ENCODE measurements at regions not wholly inside any gene's neighbourhood (a gene's known extent, or its start where the extent isn't known, plus 50 kb on each side); places are given as distances from the start of the nearest gene placed in this dataset.

GRCh38 chr11:134737563-134738510, 325.8 kb upstream of the B3GAT1 start:
- Histone ChIP-seq H3K4me2 (ENCODE audit: low read depth, low read length, poor library complexity, severe bottlenecking) (no peak overlapping the region), H3K9me3 (ENCODE audit: low read length) (no peaks in the 10 kb centered on the region), H3K4me3 (ENCODE audit: low read length) (no peak overlapping the region), H3K27ac (ENCODE audit: low read length) (no peak overlapping the region), H3K36me3 (ENCODE audit: insufficient read depth, low read length) (no peaks in the 10 kb centered on the region), H3K9me2 (replicated peaks; ENCODE audit: insufficient read depth, low read length) (no peaks in the 10 kb centered on the region), H2AFZ (ENCODE audit: low read length) (no peak overlapping the region), H3K9ac (ENCODE audit: low read length) (no peak overlapping the region), H3K27me3 (ENCODE audit: low read length) (no peaks in the 10 kb centered on the region), H3K4me1 (ENCODE audit: low read length) (peaks cover 4% of the 10 kb centered on the region; the same call in 1 of the 2 replicates), H4K20me1 (ENCODE audit: insufficient read depth, low read depth, low read length) (no peaks in the 10 kb centered on the region), H3K79me2 (ENCODE audit: low read length) (no peaks in the 10 kb centered on the region)
- DNase-seq = no peak

GRCh38 chr11:134736251-134736947, 324.4 kb upstream of the B3GAT1 start:
- no peak overlapping the region for H3K9ac ChIP-seq (ENCODE audit: low read length)
- H3K27ac ChIP-seq (ENCODE audit: low read length) = no peak overlapping the region
- no peak for DNase-seq
- H2AFZ ChIP-seq (ENCODE audit: low read length) = no peak overlapping the region
- no peaks in the 10 kb centered on the region for H4K20me1 ChIP-seq (ENCODE audit: insufficient read depth, low read depth, low read length)
- H3K9me2 ChIP-seq (replicated peaks; ENCODE audit: insufficient read depth, low read length) = no peaks in the 10 kb centered on the region
- no peaks in the 10 kb centered on the region for H3K27me3 ChIP-seq (ENCODE audit: low read length)
- H3K4me3 ChIP-seq (ENCODE audit: low read length) = no peak overlapping the region
- no peaks in the 10 kb centered on the region for H3K9me3 ChIP-seq (ENCODE audit: low read length)
- peaks cover 4% of the 10 kb centered on the region; the same call in 1 of the 2 replicates for H3K4me1 ChIP-seq (ENCODE audit: low read length)
- H3K4me2 ChIP-seq (ENCODE audit: low read depth, low read length, poor library complexity, severe bottlenecking) = no peak overlapping the region
- H3K79me2 ChIP-seq (ENCODE audit: low read length) = no peaks in the 10 kb centered on the region
- no peaks in the 10 kb centered on the region for H3K36me3 ChIP-seq (ENCODE audit: insufficient read depth, low read length)

- Histone ChIP-seq H3K9ac (ENCODE audit: low read length) (no peak overlapping the region), H3K9me2 (replicated peaks; ENCODE audit: insufficient read depth, low read length) (no peaks in the 10 kb centered on the region), H3K36me3 (ENCODE audit: insufficient read depth, low read length) (no peaks in the 10 kb centered on the region), H3K79me2 (ENCODE audit: low read length) (no peaks in the 10 kb centered on the region), H3K4me2 (ENCODE audit: low read depth, low read length, poor library complexity, severe bottlenecking) (no peak overlapping the region), H3K9me3 (ENCODE audit: low read length) (no peaks in the 10 kb centered on the region), H3K27me3 (ENCODE audit: low read length) (no peaks in the 10 kb centered on the region), H2AFZ (ENCODE audit: low read length) (no peak overlapping the region), H4K20me1 (ENCODE audit: insufficient read depth, low read depth, low read length) (no peaks in the 10 kb centered on the region), H3K27ac (ENCODE audit: low read length) (no peak overlapping the region), H3K4me3 (ENCODE audit: low read length) (no peak overlapping the region), H3K4me1 (ENCODE audit: low read length) (no peaks in the 10 kb centered on the region)
- no peak for DNase-seq
Observed at GRCh38 chr11:134734894-134735293, 322.9 kb upstream of the B3GAT1 start.

DNA sequence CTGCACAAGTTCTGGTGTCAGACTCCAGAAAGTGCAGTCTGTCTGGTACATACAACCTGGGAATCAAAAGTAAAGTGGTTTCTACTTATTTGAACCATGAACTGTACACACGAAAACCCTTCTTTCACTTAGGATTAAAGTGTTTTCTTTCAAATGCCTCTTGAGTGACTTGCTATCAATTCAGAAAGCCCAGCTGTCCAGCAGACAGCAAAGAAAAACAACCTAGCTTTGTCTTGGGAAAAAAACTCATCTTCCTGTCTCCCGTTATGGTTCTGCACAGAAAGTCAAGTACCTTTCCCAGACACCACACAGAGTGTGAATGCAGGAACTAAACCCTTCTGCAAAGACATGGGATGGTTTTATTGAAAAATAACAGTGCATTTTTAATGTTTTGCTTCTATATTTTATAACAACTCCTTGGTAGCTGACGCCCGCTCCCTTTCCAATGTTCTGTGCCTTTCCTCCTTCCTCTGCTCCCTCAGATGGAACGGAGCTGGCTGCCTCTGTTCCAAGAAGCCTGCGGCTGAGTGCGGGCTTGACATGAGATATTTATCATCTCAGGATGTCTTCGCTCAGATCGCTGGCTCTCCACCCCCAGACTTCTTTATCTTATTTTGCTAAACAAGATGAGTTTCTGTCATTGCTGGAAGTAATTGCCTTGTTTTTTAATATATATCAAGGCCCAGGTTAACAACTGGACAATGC, 322.3 kb upstream of the B3GAT1 start:
- DNase-seq = no peak
- Histone ChIP-seq H4K20me1 (ENCODE audit: insufficient read depth, low read depth, low read length) (no peaks in the 10 kb centered on the region), H3K36me3 (ENCODE audit: insufficient read depth, low read length) (no peaks in the 10 kb centered on the region), H3K9ac (ENCODE audit: low read length) (no peak overlapping the region), H3K4me2 (ENCODE audit: low read depth, low read length, poor library complexity, severe bottlenecking) (no peak overlapping the region), H3K9me2 (replicated peaks; ENCODE audit: insufficient read depth, low read length) (no peaks in the 10 kb centered on the region), H3K79me2 (ENCODE audit: low read length) (no peaks in the 10 kb centered on the region), H3K27ac (ENCODE audit: low read length) (no peak overlapping the region), H3K4me3 (ENCODE audit: low read length) (no peak overlapping the region), H3K4me1 (ENCODE audit: low read length) (no peaks in the 10 kb centered on the region), H3K27me3 (ENCODE audit: low read length) (no peaks in the 10 kb centered on the region), H2AFZ (ENCODE audit: low read length) (no peak overlapping the region), H3K9me3 (ENCODE audit: low read length) (no peaks in the 10 kb centered on the region)

DNA sequence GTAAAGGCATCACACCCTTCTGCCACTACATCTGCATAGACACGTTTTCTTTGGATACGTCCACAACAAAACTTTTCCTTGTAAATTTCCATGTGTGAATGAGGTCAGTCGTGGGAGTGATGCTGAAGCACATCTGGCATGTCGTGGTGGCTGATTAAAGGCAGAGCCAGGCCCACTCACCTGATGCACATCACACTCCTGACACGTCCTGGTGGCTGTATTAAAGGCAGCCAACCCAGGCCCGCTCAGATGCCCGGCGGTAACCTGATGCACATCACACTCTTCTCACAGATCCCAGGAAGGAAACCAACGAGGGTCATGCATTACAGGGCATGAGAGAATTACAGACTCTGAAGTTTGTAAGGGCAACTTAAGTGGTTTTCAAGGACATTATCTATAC, 321.6 kb upstream of the B3GAT1 start:
- Histone ChIP-seq H3K27ac (ENCODE audit: low read length) (no peak overlapping the region), H4K20me1 (ENCODE audit: insufficient read depth, low read depth, low read length) (no peaks in the 10 kb centered on the region), H3K36me3 (ENCODE audit: insufficient read depth, low read length) (no peaks in the 10 kb centered on the region), H3K4me2 (ENCODE audit: low read depth, low read length, poor library complexity, severe bottlenecking) (no peak overlapping the region), H3K4me1 (ENCODE audit: low read length) (no peaks in the 10 kb centered on the region), H3K4me3 (ENCODE audit: low read length) (no peak overlapping the region), H3K9me3 (ENCODE audit: low read length) (no peaks in the 10 kb centered on the region), H2AFZ (ENCODE audit: low read length) (no peak overlapping the region), H3K27me3 (ENCODE audit: low read length) (no peaks in the 10 kb centered on the region), H3K79me2 (ENCODE audit: low read length) (no peaks in the 10 kb centered on the region), H3K9ac (ENCODE audit: low read length) (no peak overlapping the region), H3K9me2 (replicated peaks; ENCODE audit: insufficient read depth, low read length) (no peaks in the 10 kb centered on the region)
- no peak for DNase-seq

DNA sequence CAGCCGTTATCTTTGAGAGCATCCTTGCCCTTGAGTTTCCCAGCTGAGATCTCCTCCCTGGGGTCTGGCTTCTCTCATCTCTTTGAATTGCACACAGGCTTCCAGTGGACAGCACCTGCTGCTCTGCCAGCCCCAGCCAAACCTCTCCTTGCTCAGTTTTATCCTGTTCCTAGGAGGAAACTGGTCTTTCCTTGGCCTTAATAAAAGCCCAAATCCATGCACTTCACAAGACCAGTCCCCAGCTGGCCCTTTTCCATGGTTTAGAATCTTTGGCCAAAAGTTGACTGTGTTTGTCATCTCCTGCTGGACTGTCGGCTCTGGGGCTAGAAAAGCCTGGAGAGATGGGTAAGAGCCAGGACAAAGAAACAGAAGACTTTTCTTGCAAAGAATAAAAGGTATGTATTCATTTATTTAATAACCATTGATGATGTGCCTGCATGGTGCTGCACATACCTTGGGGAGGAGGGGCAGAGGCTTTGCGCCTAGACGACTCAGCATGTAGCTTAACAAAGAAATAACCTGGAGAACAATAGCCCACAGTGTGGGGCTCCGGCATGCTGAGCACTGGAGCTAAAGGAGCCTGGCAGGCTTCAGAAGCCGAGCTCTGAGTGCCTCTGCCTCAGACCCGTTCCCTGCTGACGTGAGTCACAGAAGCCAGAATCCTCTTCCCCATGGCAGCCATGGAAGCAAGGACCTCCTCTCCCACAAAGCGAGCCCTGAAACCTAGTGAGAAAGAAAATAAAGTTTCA, 319.3 kb upstream of the B3GAT1 start:
- no peaks in the 10 kb centered on the region for H3K27me3 ChIP-seq (ENCODE audit: low read length)
- no peaks in the 10 kb centered on the region for H3K4me1 ChIP-seq (ENCODE audit: low read length)
- DNase-seq = no peak
- H3K9me3 ChIP-seq (ENCODE audit: low read length) = no peaks in the 10 kb centered on the region
- H3K27ac ChIP-seq (ENCODE audit: low read length) = no peak overlapping the region
- H2AFZ ChIP-seq (ENCODE audit: low read length) = no peak overlapping the region
- H4K20me1 ChIP-seq (ENCODE audit: insufficient read depth, low read depth, low read length) = no peaks in the 10 kb centered on the region
- H3K9ac ChIP-seq (ENCODE audit: low read length) = no peak overlapping the region
- H3K4me2 ChIP-seq (ENCODE audit: low read depth, low read length, poor library complexity, severe bottlenecking) = no peak overlapping the region
- no peaks in the 10 kb centered on the region for H3K9me2 ChIP-seq (replicated peaks; ENCODE audit: insufficient read depth, low read length)
- H3K4me3 ChIP-seq (ENCODE audit: low read length) = no peak overlapping the region
- no peaks in the 10 kb centered on the region for H3K36me3 ChIP-seq (ENCODE audit: insufficient read depth, low read length)
- no peaks in the 10 kb centered on the region for H3K79me2 ChIP-seq (ENCODE audit: low read length)

DNA sequence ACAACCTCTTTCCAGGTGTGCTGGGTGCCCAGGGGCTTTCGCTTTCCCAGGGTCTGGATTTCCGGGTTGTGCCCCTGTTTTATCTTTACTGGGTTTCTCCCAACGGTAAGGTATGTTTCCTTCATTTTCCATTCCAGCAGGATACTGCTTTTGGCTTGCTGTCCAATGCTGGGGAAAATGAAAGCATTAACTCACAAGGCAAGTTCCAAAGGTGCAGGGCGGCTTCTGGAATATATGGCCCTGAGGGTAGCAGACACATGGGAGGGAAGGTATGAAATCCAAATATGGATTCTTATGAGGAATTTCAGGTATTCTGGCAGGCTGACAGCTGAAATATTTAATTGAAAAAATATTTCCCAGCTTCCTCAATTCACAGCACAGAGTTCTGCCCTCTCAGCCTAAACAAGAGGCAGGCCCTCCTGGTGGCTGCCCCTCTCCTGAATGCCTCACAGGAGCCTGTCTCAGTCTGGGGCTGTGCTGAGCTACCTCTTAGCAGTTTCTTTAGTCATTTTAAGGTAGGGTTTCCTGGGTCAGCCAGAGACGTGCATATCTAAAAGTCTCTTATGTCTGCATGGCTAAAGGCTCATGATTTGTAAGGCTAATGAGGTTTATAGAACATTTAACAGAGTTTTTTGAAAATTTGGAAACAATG, 318.6 kb upstream of the B3GAT1 start:
- Histone ChIP-seq H3K36me3 (ENCODE audit: insufficient read depth, low read length) (no peaks in the 10 kb centered on the region), H3K4me1 (ENCODE audit: low read length) (no peaks in the 10 kb centered on the region), H3K4me3 (ENCODE audit: low read length) (no peak overlapping the region), H3K9me2 (replicated peaks; ENCODE audit: insufficient read depth, low read length) (no peaks in the 10 kb centered on the region), H3K9ac (ENCODE audit: low read length) (no peak overlapping the region), H3K4me2 (ENCODE audit: low read depth, low read length, poor library complexity, severe bottlenecking) (no peak overlapping the region), H2AFZ (ENCODE audit: low read length) (no peak overlapping the region), H3K27me3 (ENCODE audit: low read length) (no peaks in the 10 kb centered on the region), H3K27ac (ENCODE audit: low read length) (no peak overlapping the region), H3K79me2 (ENCODE audit: low read length) (no peaks in the 10 kb centered on the region), H4K20me1 (ENCODE audit: insufficient read depth, low read depth, low read length) (no peaks in the 10 kb centered on the region), H3K9me3 (ENCODE audit: low read length) (no peaks in the 10 kb centered on the region)
- DNase-seq = no peak

All from Karpas-422 (cell line).